Choroid plexus epithelial cell (primary cell): ENCODE measurements at regions not wholly inside any gene's neighbourhood (a gene's known extent, or its start where the extent isn't known, plus 50 kb on each side); places are given as distances from the start of the nearest gene placed in this dataset.
A peak's percentile ranks its signal among the peaks of the same experiment; 100 is the strongest.
"Not testable (repeated sequence)": the region's sequence is repeated elsewhere in the genome, so short reads cannot be mapped to it uniquely, and the experiment has no call there.

Experiments
- DNase-seq: peaks from one replicate; pipeline ENCODE4 v3.0.0-alpha.2; 2010; ENCODE audit warnings: low read depth
- H3K4me3 ChIP-seq: 2 replicates; pipeline ENCODE4 v1.5.1; 2011; ENCODE audit warnings: low read depth, mild to moderate bottlenecking, control low read depth, low read length, moderate library complexity
- TF ChIP-seq, protein P1 (sequence below): conservative IDR thresholded peaks from 2 replicates; pipeline ENCODE4 v1.5.1; 2011; ENCODE audit warnings: low read depth, mild to moderate bottlenecking, control low read depth, inconsistent platforms, low read length, moderate library complexity

DNA sequence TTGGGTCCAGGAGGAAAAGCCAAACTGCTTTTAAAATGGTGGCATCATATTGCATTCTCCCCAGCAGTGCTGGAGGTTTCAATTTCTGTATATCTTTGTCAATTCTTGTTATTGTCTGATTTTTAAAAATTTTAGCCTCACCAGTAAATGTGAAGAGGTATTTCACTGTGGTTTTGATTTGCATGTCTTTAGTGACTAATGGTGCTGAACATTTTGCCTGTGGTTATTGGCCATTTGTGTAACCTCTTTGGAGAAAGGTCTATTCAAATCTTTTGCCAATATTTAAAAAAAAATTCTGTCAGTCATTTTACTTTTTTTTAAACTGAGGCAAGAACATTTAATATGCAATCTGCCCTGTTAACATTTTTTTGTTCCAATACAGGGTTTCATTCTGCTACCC, 322.1 kb downstream of the TLL1 start:
- no peak overlapping the region for H3K4me3 ChIP-seq
- no peak for DNase-seq
- TF ChIP-seq, protein P1, sequence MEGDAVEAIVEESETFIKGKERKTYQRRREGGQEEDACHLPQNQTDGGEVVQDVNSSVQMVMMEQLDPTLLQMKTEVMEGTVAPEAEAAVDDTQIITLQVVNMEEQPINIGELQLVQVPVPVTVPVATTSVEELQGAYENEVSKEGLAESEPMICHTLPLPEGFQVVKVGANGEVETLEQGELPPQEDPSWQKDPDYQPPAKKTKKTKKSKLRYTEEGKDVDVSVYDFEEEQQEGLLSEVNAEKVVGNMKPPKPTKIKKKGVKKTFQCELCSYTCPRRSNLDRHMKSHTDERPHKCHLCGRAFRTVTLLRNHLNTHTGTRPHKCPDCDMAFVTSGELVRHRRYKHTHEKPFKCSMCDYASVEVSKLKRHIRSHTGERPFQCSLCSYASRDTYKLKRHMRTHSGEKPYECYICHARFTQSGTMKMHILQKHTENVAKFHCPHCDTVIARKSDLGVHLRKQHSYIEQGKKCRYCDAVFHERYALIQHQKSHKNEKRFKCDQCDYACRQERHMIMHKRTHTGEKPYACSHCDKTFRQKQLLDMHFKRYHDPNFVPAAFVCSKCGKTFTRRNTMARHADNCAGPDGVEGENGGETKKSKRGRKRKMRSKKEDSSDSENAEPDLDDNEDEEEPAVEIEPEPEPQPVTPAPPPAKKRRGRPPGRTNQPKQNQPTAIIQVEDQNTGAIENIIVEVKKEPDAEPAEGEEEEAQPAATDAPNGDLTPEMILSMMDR, result no peak

DNA sequence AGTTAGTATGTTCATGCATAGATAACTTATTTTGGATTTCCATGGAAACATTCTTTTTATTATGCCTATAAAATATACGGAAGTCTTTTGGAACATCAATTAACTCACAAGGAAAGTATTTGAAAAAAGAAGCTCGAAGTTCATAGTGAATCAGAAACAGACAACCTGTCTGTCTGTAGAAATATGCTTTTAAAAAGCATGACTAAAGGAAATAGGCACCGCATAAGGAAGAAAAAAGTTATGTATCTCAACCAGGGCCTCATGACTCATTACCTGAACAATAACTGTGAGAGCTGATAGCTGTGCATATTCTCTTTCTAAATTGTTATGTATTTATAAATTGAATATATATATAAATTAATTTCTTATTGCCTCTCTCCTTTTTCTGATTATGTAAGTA, 324.1 kb downstream of the TLL1 start:
- H3K4me3 ChIP-seq, result no peak overlapping the region
- TF ChIP-seq, protein P1, result no peak
- DNase-seq, result no peak

DNA sequence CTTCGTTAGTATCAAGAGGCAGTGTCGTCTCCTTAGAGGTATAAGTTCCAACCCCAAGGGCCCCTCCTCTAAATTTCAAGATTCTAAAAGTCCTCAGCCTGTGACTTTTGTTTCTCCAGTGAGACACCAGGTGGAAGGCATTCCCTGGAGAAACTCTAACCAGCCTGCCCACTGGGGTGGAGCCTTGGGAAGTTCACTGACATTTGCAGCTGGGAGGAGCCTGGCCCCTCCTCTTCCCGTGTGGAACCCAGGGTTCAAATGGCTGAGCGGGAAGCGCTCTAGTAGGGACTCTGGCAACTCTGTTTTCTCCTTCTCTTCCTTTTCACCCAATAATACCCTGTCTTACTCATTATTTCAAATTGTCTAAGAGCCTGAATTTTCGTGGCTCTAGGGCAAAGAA, 325.0 kb downstream of the TLL1 start:
- DNase-seq, result no peak
- TF ChIP-seq, protein P1, result no peak
- peak overlapping the region; percentile 17 for H3K4me3 ChIP-seq

DNA sequence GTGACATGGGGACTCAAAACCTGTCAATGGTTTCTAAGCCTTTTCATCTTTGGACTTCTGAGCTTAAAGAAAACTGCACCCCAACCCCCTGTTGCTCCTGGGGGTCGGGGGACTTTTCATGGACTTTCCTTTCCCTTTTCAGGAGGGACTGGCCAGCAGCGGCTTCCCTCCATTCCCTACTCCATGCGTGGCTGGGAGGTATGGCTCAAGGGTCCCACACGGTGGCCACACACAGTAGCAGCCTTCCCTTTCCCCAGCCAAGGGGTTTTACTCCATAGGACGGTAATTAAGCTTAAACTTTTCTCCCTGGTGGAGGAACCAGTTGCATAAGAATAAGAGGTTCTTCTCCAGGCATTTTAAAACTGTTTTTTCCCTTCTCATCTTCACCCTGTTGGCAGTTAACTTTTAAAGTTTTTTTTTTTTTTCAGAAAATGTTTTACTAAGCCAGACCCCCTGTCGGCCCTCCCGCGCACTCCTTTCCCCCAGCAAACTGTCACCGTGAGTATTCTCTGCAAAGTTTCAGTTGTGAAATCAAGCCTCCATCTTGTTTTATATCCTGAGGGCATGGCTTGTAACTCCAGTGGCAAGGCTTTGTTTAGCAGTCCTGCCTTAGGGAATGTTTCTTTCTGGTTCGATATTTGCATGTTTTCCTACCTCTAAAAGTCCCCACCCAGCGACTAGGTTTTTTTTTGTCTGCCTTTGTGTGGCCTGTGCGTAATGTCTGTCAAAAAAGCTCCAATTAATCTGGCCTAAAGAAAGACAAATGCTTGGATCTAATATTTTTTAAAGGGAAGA, 325.7 kb downstream of the TLL1 start:
- peak overlapping the region; percentile 17 for H3K4me3 ChIP-seq
- no peak for DNase-seq
- TF ChIP-seq, protein P1, result no peak

DNA sequence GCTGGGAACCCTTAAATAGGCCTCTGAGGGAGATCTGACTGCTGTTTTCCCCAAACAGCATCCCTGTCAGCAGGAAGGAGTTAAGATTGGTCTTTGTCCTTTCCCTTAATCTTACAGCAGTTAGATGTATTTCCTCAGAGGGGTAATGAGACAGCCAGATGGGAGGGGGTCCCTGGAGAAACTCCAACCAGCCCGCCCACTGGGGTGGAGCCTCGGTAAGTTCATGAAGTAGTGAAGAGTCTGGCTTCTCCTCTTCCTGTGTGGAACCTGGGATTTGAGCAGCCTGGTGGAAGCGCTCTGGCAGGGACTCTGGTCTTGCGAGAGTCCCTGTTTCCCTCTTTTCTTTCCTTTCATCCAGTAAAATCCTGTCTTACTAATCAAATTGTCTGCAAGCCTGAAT, 330.0 kb downstream of the TLL1 start:
- no peak for DNase-seq
- TF ChIP-seq, protein P1, result no peak
- H3K4me3 ChIP-seq, result no peak overlapping the region

DNA sequence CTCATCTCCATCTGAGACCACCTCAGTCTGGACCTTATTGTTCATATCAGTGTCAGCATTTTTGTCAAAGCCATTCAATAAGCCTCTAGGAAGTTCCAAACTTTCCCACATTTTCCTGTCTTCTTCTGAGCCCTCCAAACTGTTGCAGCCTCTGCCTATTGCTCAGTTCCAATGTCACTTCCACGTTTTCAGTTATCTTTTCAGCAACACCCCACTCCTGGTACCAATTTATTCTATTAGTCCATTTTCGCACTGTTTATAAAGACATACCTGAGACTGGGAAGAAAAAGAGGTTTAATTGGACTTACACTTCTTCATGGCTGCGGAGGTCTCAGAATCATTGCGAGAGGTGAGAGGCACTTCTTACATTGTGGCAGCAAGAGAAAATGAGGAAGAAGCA, 339.3 kb downstream of the TLL1 start:
- not testable (repeated sequence) for H3K4me3 ChIP-seq, DNase-seq

DNA sequence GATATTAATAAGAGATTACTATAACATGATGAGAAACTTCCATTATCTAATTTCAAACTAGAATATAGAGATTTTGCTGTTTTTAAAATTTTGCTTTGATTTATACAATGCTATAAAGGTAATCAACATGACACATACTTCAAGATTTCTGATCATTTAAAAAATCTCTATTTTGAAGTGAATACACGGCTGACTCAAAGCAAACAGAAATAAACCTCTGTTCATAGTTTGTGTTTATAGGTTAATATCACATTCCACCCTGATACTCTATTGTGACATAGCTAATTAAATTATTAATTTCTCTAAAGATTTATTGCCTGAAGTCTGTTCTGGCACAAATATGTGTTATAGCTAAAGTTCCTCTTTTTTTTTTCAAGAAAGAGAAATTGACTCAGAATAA, 349.2 kb downstream of the TLL1 start:
- TF ChIP-seq, protein P1, result no peak
- no peak for DNase-seq

More for the DNA sequence above, 349.2 kb downstream of the TLL1 start:
- H3K4me3 ChIP-seq, result no peak overlapping the region
